NT2/D1 (cell line): ENCODE measurements at regions not wholly inside any gene's neighbourhood (a gene's known extent, or its start where the extent isn't known, plus 50 kb on each side); places are given as distances from the start of the nearest gene placed in this dataset.
A peak's percentile ranks its signal among the peaks of the same experiment; 100 is the strongest.

ENCODE experiments used
- DNase-seq: peaks from one replicate; pipeline ENCODE4 v3.0.0-alpha.2; 2011; ENCODE audit warnings: low read depth, low spot score
- H3K27me3 ChIP-seq: 2 replicates; pipeline ENCODE4 v1.6.0; 2011; ENCODE audit warnings: mild to moderate bottlenecking; ENCODE audit not compliant: insufficient read length, insufficient read depth
- H3K36me3 ChIP-seq: 2 replicates; pipeline ENCODE4 v1.6.1; 2011; ENCODE audit warnings: mild to moderate bottlenecking, low read length, mixed read lengths; ENCODE audit not compliant: insufficient read depth, insufficient read length
- H3K4me1 ChIP-seq: 2 replicates; pipeline ENCODE4 v1.5.1; 2011; ENCODE audit not compliant: insufficient read depth, insufficient read length
- H3K4me3 ChIP-seq: 2 replicates; pipeline ENCODE4 v1.5.1; 2011; ENCODE audit warnings: low read depth; ENCODE audit not compliant: insufficient read length
- H3K9ac ChIP-seq: 2 replicates; pipeline ENCODE4 v1.6.0; 2011; ENCODE audit warnings: low read depth; ENCODE audit not compliant: insufficient read length
- H3K9me3 ChIP-seq: 2 replicates; pipeline ENCODE4 v1.5.1; 2011; ENCODE audit warnings: mild to moderate bottlenecking, low read length; ENCODE audit not compliant: insufficient read depth
- SUZ12 ChIP-seq: IDR thresholded peaks from 2 replicates; pipeline ENCODE4 v1.6.1; 2011; ENCODE audit not compliant: insufficient read length, insufficient read depth; ENCODE audit errors: extremely low read depth
- YY1 ChIP-seq: IDR thresholded peaks from 2 replicates; pipeline ENCODE4 v1.6.1; 2011; ENCODE audit not compliant: insufficient read length, insufficient read depth
- ZNF274 ChIP-seq: IDR thresholded peaks from 2 replicates; pipeline ENCODE4 v1.6.1; 2011; ENCODE audit warnings: mild to moderate bottlenecking, low read depth, low read length

GRCh38 chr2:129337076-129337475, 642.4 kb upstream of the RAB6C start:
- DNase-seq: no peak
- Histone ChIP-seq H3K36me3 (no peaks in the 10 kb centered on the region), H3K4me3 (no peak overlapping the region), H3K4me1 (peaks cover 2% of the 10 kb centered on the region), H3K9ac (no peak overlapping the region), H3K27me3 (no peaks in the 10 kb centered on the region), H3K9me3 (peaks cover 7% of the 10 kb centered on the region; the same call in 1 of the 2 replicates)
- TF ChIP-seq YY1 (no peak), ZNF274 (no peak), SUZ12 (no peak)

- H3K4me3 ChIP-seq: no peak overlapping the region
- no peaks in the 10 kb centered on the region for H3K27me3 ChIP-seq
- peaks cover 6% of the 10 kb centered on the region; the same call in 1 of the 2 replicates for H3K9me3 ChIP-seq
- no peak for DNase-seq
- no peak overlapping the region for H3K9ac ChIP-seq
- TF ChIP-seq YY1 (no peak), SUZ12 (no peak), ZNF274 (no peak)
- H3K36me3 ChIP-seq: no peaks in the 10 kb centered on the region
- no peaks in the 10 kb centered on the region for H3K4me1 ChIP-seq
Observed at GRCh38 chr2:129345540-129345939, 633.9 kb upstream of the RAB6C start.

GRCh38 chr2:129347486-129348217, 631.8 kb upstream of the RAB6C start:
- Histone ChIP-seq H3K9me3 (no peaks in the 10 kb centered on the region), H3K27me3 (no peaks in the 10 kb centered on the region), H3K36me3 (no peaks in the 10 kb centered on the region), H3K9ac (no peak overlapping the region), H3K4me3 (no peak overlapping the region), H3K4me1 (no peaks in the 10 kb centered on the region)
- DNase-seq: no peak
- no peak for TF ChIP-seq ZNF274
- TF ChIP-seq SUZ12: no peak
- no peak for TF ChIP-seq YY1

GRCh38 chr2:129354631-129355030, 624.8 kb upstream of the RAB6C start:
- peak; percentile 11 for DNase-seq
- H3K9me3 ChIP-seq: no peaks in the 10 kb centered on the region
- H3K4me1 ChIP-seq: peaks cover 3% of the 10 kb centered on the region
- no peak overlapping the region for H3K4me3 ChIP-seq
- H3K9ac ChIP-seq: no peak overlapping the region
- no peaks in the 10 kb centered on the region for H3K36me3 ChIP-seq
- TF ChIP-seq ZNF274: no peak
- TF ChIP-seq SUZ12: no peak
- TF ChIP-seq YY1: no peak
- no peaks in the 10 kb centered on the region for H3K27me3 ChIP-seq

GRCh38 chr2:129361688-129362087, 617.8 kb upstream of the RAB6C start:
- H3K36me3 ChIP-seq: no peaks in the 10 kb centered on the region
- H3K27me3 ChIP-seq: no peaks in the 10 kb centered on the region
- no peak overlapping the region for H3K9ac ChIP-seq
- no peak overlapping the region for H3K4me3 ChIP-seq
- H3K4me1 ChIP-seq: no peaks in the 10 kb centered on the region
- DNase-seq: no peak
- TF ChIP-seq YY1: no peak
- TF ChIP-seq SUZ12: no peak
- TF ChIP-seq ZNF274: no peak
- H3K9me3 ChIP-seq: no peaks in the 10 kb centered on the region

- Histone ChIP-seq H3K36me3 (no peaks in the 10 kb centered on the region), H3K9me3 (no peaks in the 10 kb centered on the region), H3K4me1 (no peaks in the 10 kb centered on the region), H3K27me3 (no peaks in the 10 kb centered on the region), H3K4me3 (no peak overlapping the region), H3K9ac (no peak overlapping the region)
- TF ChIP-seq ZNF274: no peak
- TF ChIP-seq SUZ12: no peak
- no peak for DNase-seq
Observed at GRCh38 chr2:129366263-129366662, 613.2 kb upstream of the RAB6C start.

- H3K9me3 ChIP-seq: no peaks in the 10 kb centered on the region
- TF ChIP-seq SUZ12 (no peak), YY1 (no peak), ZNF274 (no peak)
- no peaks in the 10 kb centered on the region for H3K27me3 ChIP-seq
- no peaks in the 10 kb centered on the region for H3K4me1 ChIP-seq
- no peak overlapping the region for H3K9ac ChIP-seq
- H3K36me3 ChIP-seq: no peaks in the 10 kb centered on the region
- no peak for DNase-seq
- H3K4me3 ChIP-seq: no peak overlapping the region
Observed at GRCh38 chr2:129367107-129367506, 612.4 kb upstream of the RAB6C start.
